ENCODE measurements at regions not wholly inside any gene's neighbourhood (a gene's known extent, or its start where the extent isn't known, plus 50 kb on each side); places are given as distances from the start of the nearest gene placed in this dataset.
A peak's percentile ranks its signal among the peaks of the same experiment; 100 is the strongest.

- H3K4me1 Mint-ChIP-seq: no peaks in the 10 kb centered on the region
- H3K27ac Mint-ChIP-seq: no peak overlapping the region
- H3K9me3 Mint-ChIP-seq: peaks cover 0 to 15% (median 0%) of the 10 kb centered on the region in 6 donors
- H3K4me3 Mint-ChIP-seq: no peak overlapping the region
- no peaks in the 10 kb centered on the region for H3K36me3 Mint-ChIP-seq
- peaks cover 1 to 3% (median 2%) of the 10 kb centered on the region in 3 donors for H3K27me3 Mint-ChIP-seq (ENCODE audit: low read depth in 3 of 3)
- DNase-seq: no peak
Observed at GRCh38 chr5:174271316-174271715, 225.8 kb downstream of the NSG2 start.

- peaks cover 1 to 2% (median 2%) of the 10 kb centered on the region in 3 donors for H3K27me3 Mint-ChIP-seq (ENCODE audit: low read depth in 3 of 3)
- H3K36me3 Mint-ChIP-seq: no peaks in the 10 kb centered on the region
- H3K4me3 Mint-ChIP-seq: no peak overlapping the region
- no peaks in the 10 kb centered on the region for H3K4me1 Mint-ChIP-seq
- DNase-seq: no peak
- H3K9me3 Mint-ChIP-seq: peaks cover 0 to 15% (median 0%) of the 10 kb centered on the region in 6 donors
- H3K27ac Mint-ChIP-seq: no peak overlapping the region
Observed at GRCh38 chr5:174272671-174273070, 227.2 kb downstream of the NSG2 start.

- H3K27ac Mint-ChIP-seq: no peak overlapping the region
- H3K27me3 Mint-ChIP-seq (ENCODE audit: low read depth in 3 of 3): peaks cover 1 to 2% (median 2%) of the 10 kb centered on the region in 3 donors
- no peak overlapping the region for H3K4me3 Mint-ChIP-seq
- no peaks in the 10 kb centered on the region for H3K4me1 Mint-ChIP-seq
- no peak for DNase-seq
- peaks cover 0 to 15% (median 0%) of the 10 kb centered on the region in 6 donors for H3K9me3 Mint-ChIP-seq
- H3K36me3 Mint-ChIP-seq: no peaks in the 10 kb centered on the region
Observed at GRCh38 chr5:174273325-174273724, 227.8 kb downstream of the NSG2 start.

GRCh38 chr5:174275959-174276358, 230.5 kb downstream of the NSG2 start:
- no peaks in the 10 kb centered on the region for H3K4me1 Mint-ChIP-seq
- H3K27me3 Mint-ChIP-seq (ENCODE audit: low read depth in 3 of 3): peaks cover 1 to 2% (median 2%) of the 10 kb centered on the region in 3 donors
- H3K9me3 Mint-ChIP-seq: peaks cover 0 to 4% (median 0%) of the 10 kb centered on the region in 6 donors
- H3K27ac Mint-ChIP-seq: no peak overlapping the region
- no peaks in the 10 kb centered on the region for H3K36me3 Mint-ChIP-seq
- DNase-seq: no peak
- H3K4me3 Mint-ChIP-seq: no peak overlapping the region

- Mint-ChIP-seq H3K36me3 (no peaks in the 10 kb centered on the region), H3K27ac (no peak overlapping the region), H3K4me3 (no peak overlapping the region), H3K9me3 (peaks cover 0 to 4% (median 0%) of the 10 kb centered on the region in 6 donors), H3K4me1 (no peaks in the 10 kb centered on the region), H3K27me3 (ENCODE audit: low read depth in 3 of 3) (peaks cover 0 to 11% (median 2%) of the 10 kb centered on the region in 3 donors)
- DNase-seq: no peak
Observed at GRCh38 chr5:174281089-174281760, 235.7 kb downstream of the NSG2 start.

- H3K4me3 Mint-ChIP-seq: no peak overlapping the region
- peaks cover 0 to 11% (median 2%) of the 10 kb centered on the region in 3 donors for H3K27me3 Mint-ChIP-seq (ENCODE audit: low read depth in 3 of 3)
- DNase-seq: no peak
- H3K9me3 Mint-ChIP-seq: peaks cover 0 to 4% (median 0%) of the 10 kb centered on the region in 6 donors
- no peaks in the 10 kb centered on the region for H3K4me1 Mint-ChIP-seq
- H3K27ac Mint-ChIP-seq: no peak overlapping the region
- no peaks in the 10 kb centered on the region for H3K36me3 Mint-ChIP-seq
Observed at GRCh38 chr5:174281855-174282254, 236.3 kb downstream of the NSG2 start.

GRCh38 chr5:174282391-174282790, 236.9 kb downstream of the NSG2 start:
- no peak for DNase-seq
- Mint-ChIP-seq H3K27ac (no peak overlapping the region), H3K4me1 (no peaks in the 10 kb centered on the region), H3K4me3 (no peak overlapping the region), H3K27me3 (ENCODE audit: low read depth in 3 of 3) (peaks cover 0 to 11% (median 2%) of the 10 kb centered on the region in 3 donors), H3K36me3 (no peaks in the 10 kb centered on the region), H3K9me3 (peaks cover 0 to 4% (median 0%) of the 10 kb centered on the region in 6 donors)

GRCh38 chr5:174283211-174284005, 237.9 kb downstream of the NSG2 start:
- peak overlapping the region in 1 of 5 donors; percentile 25 for H3K4me3 Mint-ChIP-seq
- peaks cover 0 to 11% (median 2%) of the 10 kb centered on the region in 3 donors for H3K27me3 Mint-ChIP-seq (ENCODE audit: low read depth in 3 of 3)
- no peaks in the 10 kb centered on the region for H3K4me1 Mint-ChIP-seq
- H3K9me3 Mint-ChIP-seq: peaks cover 0 to 4% (median 0%) of the 10 kb centered on the region in 6 donors
- DNase-seq: no peak
- no peaks in the 10 kb centered on the region for H3K36me3 Mint-ChIP-seq
- no peak overlapping the region for H3K27ac Mint-ChIP-seq

- Mint-ChIP-seq H3K4me1 (no peaks in the 10 kb centered on the region), H3K27me3 (ENCODE audit: low read depth in 3 of 3) (peaks cover 0 to 13% (median 2%) of the 10 kb centered on the region in 3 donors), H3K9me3 (peaks cover 0 to 6% (median 0%) of the 10 kb centered on the region in 6 donors), H3K27ac (no peak overlapping the region), H3K36me3 (no peaks in the 10 kb centered on the region), H3K4me3 (no peak overlapping the region)
- DNase-seq: no peak
Observed at GRCh38 chr5:174284873-174285272, 239.4 kb downstream of the NSG2 start.

- Mint-ChIP-seq H3K36me3 (no peaks in the 10 kb centered on the region), H3K4me1 (no peaks in the 10 kb centered on the region), H3K27me3 (ENCODE audit: low read depth in 3 of 3) (peaks cover under 1 to 9% (median 2%) of the 10 kb centered on the region in 3 donors), H3K9me3 (peaks cover 0 to 4% (median 0%) of the 10 kb centered on the region in 6 donors), H3K4me3 (no peak overlapping the region), H3K27ac (no peak overlapping the region)
- DNase-seq: no peak
Observed at GRCh38 chr5:174287761-174288160, 242.3 kb downstream of the NSG2 start.

- H3K4me3 Mint-ChIP-seq: no peak overlapping the region
- H3K27ac Mint-ChIP-seq: no peak overlapping the region
- H3K27me3 Mint-ChIP-seq (ENCODE audit: low read depth in 3 of 3): peaks cover 0 to 5% (median 2%) of the 10 kb centered on the region in 3 donors
- no peaks in the 10 kb centered on the region for H3K4me1 Mint-ChIP-seq
- no peaks in the 10 kb centered on the region for H3K36me3 Mint-ChIP-seq
- H3K9me3 Mint-ChIP-seq: peaks cover 0 to 2% (median 0%) of the 10 kb centered on the region in 6 donors
- DNase-seq: no peak
Observed at GRCh38 chr5:174288439-174288838, 242.9 kb downstream of the NSG2 start.

- H3K27ac Mint-ChIP-seq: no peak overlapping the region
- no peak overlapping the region for H3K4me3 Mint-ChIP-seq
- no peaks in the 10 kb centered on the region for H3K36me3 Mint-ChIP-seq
- no peak for DNase-seq
- H3K9me3 Mint-ChIP-seq: peaks cover 0 to 3% (median 0%) of the 10 kb centered on the region in 6 donors
- H3K4me1 Mint-ChIP-seq: no peaks in the 10 kb centered on the region
- peaks cover 0 to 7% (median 3%) of the 10 kb centered on the region in 3 donors for H3K27me3 Mint-ChIP-seq (ENCODE audit: low read depth in 3 of 3)
Observed at GRCh38 chr5:174291162-174291561, 245.7 kb downstream of the NSG2 start.

GRCh38 chr5:174292348-174292747, 246.8 kb downstream of the NSG2 start:
- Mint-ChIP-seq H3K4me3 (no peak overlapping the region), H3K9me3 (peaks cover 0 to 3% (median 0%) of the 10 kb centered on the region in 6 donors), H3K27ac (no peak overlapping the region), H3K4me1 (no peaks in the 10 kb centered on the region), H3K36me3 (no peaks in the 10 kb centered on the region), H3K27me3 (ENCODE audit: low read depth in 3 of 3) (peaks cover 0 to 7% (median 3%) of the 10 kb centered on the region in 3 donors)
- DNase-seq: no peak

GRCh38 chr5:174293006-174293405, 247.5 kb downstream of the NSG2 start:
- Mint-ChIP-seq H3K36me3 (no peaks in the 10 kb centered on the region), H3K4me3 (no peak overlapping the region), H3K27ac (no peak overlapping the region), H3K4me1 (no peaks in the 10 kb centered on the region), H3K9me3 (peaks cover 0 to 3% (median 0%) of the 10 kb centered on the region in 6 donors), H3K27me3 (ENCODE audit: low read depth in 3 of 3) (peaks cover 0 to 7% (median 3%) of the 10 kb centered on the region in 3 donors)
- no peak for DNase-seq

Measured in immature natural killer cell (primary cell).